OCI-M2 (cell line): ENCODE measurements at regions not wholly inside any gene's neighbourhood (a gene's known extent, or its start where the extent isn't known, plus 50 kb on each side); places are given as distances from the start of the nearest gene placed in this dataset.

Experiments
- DNase-seq: peaks from one replicate; lab custom pipeline; 2025; ENCODE audit not compliant: unreplicated experiment; lab: John Stamatoyannopoulos, UW

DNA sequence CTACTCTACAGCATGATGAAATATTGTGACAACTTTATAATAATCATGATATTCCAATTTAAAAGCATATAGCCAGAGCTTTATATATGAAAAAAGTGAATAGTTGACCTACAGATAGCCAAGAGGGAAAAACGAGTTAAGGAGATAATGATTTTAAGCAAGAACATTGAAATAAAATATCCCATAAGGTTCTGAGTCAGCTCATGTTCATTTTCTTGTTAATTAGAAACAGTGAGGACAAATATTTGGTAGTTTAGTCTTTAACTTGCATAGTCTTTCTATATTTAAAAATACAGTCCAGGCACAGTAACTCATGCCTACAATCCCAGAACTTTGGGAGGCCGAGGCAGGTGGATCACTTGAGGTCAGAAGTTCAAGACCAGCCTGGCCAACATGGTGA is 55.8 kb upstream of the CDH6 start:
- no peak for DNase-seq

DNA sequence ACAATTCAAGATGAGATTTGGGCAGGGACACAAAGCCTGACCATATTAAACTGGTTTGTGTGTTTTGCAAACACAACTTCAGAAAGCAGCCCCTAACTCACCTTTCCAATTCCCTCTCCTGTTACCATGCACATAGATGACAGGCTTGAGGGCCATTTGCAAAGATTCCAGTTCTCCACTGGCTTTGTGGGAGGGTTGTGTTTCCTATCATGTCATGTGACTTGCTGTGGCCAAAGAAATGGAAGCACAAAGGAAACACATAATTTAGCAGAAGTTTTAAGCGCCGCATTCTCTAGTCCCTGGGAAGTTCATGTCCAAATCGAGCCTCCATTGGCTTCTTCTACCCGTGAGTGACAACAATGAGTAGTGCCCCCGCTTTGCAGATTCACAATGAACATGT is 57.9 kb upstream of the CDH6 start:
- DNase-seq, result no peak

DNA sequence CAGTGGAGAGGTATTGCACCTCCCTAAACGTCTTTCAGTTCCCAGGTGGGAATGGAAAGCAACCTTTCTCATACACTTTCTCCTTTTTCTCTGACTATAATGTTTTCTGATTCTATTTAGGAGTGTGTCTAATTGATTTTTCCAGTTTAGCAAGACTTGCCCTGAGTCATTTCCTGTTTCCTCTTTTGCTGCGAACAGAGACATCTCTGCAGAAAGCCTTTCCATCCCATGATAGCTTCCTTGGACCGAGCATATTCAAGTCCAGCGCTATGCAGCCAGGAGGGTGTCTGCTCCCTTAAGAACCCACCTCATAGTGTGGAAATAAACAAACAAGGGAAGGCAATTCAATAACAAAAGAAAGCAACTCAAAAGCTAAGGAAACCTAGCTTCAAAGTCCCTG is 60.0 kb upstream of the CDH6 start:
- no peak for DNase-seq

DNA sequence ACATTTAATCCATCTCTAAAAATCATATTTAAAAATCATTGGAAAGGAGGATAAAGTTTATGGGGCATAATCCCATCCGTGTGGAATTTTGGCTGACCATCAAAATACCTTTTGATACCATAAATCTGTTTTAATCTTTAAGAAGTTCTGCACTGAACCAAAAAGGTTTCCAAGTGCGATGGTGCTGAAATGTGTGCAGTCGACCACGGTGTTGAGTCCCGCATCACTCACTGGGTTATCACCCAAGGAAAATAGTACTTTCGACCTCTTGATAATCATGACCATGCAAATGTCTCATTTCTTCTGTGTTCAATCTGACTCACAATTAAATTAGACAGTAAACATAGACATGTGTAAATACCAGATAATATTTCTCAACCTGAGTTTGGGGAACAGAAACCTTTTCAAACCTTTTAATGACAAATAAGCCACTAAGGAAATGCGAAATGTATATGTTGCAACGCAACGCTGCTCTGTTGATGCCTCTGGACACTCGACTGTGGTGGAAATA is 62.0 kb upstream of the CDH6 start:
- DNase-seq, result no peak

GRCh38 chr5:31130676-31131075 is 62.8 kb upstream of the CDH6 start:
- DNase-seq, result no peak

DNA sequence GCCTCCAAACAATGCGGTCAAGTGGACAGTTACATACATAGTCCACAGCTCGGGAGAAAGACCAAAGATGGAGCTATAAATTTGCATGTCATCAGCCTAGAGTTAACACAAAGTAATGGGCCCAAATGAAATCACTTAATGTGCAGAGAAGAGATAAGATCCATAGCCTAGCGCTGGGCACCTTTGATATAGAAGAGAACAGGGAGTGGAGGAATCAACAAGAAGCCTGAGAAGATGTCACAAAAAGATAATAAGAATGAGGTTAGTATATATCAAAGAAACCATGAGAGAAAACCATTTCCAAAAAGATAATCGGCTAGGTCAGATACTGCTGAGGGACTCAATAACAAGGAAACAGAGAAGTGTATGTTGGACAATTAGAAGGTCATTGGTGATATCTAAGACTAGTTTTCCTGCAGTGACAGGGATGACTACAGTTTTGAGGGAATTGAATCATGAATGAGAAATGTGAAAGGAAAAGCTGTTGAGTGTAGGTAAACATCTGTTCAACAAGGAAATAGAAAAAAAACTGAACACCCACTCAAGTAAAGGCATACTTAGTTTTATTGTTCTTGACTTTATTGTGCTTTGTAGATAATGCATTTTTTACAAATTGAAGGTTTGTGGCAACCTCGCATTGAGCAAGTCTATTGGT is 68.7 kb upstream of the CDH6 start:
- DNase-seq, result no peak

GRCh38 chr5:31124026-31124425 is 69.5 kb upstream of the CDH6 start:
- no peak for DNase-seq

GRCh38 chr5:31122998-31123951 is 70.2 kb upstream of the CDH6 start:
- no peak for DNase-seq

DNA sequence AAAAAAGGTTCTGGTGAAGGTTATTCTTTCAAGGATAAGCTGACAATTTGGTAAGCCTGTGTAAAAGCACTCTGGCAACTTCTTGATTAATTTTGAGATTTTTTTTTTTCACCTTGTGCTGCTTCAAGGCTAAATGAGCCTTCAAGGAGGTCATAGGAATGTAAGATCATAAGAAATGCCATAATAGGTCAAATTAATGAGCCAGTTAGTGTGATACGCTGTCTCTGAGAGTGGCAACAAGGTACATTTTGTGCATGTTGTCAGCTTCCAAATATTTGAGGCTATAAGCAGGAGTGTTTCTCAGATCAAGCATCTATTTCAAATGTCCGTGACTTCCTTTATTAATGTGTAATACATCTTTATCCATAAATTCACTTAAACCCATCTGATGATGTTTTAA is 72.3 kb upstream of the CDH6 start:
- no peak for DNase-seq

DNA sequence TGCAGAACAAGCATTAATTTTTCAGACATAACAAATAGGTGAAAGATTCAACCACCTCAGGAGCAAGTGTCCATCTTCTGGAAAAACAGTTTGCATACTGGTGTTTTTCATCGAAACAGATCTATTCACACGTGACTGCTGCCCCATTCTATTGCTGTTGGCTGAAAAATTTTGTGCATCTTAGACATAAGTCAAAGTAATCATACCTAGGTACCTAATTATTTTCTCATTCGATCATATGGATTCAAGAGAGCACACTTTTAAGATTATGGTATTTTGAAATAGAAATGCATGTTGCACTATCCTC is 72.9 kb upstream of the CDH6 start:
- no peak for DNase-seq

DNA sequence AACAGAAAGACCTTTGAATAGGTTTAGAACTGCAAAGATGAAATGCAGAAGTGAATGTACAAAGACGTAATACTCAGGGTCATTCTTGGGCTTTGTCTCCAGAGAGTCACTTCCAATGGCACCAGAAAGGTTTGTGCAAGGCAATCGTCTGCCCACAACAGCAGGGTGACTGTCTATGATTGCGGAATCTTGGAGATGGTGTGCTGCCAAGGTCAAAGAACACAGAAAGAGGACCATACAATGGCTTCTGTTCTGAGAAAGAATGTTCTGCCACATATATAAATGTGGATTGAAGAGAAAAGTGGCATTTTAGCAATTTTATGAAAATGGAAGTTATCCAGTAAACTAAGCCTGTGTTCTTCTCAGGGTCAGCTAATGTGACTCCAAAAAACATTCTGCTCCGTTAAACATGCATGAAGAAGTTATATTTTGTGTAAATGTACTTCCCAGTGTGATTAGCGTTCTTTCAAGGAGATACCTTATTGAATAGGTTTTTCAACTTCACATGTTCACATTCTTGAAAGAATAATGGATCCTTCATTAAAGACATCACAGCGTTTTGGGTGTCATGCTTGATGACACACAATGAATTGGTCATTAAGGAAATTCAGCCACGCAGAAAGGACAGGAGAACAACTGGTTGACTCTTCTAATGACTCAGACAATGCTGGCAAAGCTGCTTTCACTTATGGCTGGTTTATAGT is 73.4 kb upstream of the CDH6 start:
- no peak for DNase-seq

DNA sequence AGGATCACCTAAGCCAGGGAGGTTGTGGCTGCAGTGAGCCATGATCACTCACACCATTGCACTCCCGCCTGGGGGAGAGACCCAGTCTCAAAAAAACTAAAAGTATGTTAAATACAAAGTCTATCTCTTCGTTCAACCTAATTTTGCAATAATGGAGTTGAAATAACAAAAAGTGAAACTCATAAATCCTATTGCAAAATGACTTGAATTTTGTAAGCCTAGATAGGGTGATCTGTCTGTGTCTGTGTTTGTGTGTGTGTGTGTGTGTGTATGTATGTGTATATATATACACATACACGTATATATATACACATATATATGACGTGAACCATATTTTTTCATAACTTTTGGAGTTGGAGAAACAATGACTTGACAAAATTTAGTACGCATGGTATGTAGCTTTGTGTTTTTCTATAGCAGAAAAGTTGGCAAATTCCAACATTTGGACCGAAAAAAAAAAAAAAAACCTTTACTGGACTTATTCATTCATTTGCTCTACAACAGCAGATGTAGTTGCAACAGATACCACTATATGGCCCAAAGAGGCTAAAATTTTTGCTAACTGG is 76.9 kb upstream of the CDH6 start:
- no peak for DNase-seq

- DNase-seq, result no peak
Observed at GRCh38 chr5:31114817-31115216, 78.7 kb upstream of the CDH6 start.

GRCh38 chr5:31113666-31114350 is 79.7 kb upstream of the CDH6 start:
- DNase-seq, result no peak

DNA sequence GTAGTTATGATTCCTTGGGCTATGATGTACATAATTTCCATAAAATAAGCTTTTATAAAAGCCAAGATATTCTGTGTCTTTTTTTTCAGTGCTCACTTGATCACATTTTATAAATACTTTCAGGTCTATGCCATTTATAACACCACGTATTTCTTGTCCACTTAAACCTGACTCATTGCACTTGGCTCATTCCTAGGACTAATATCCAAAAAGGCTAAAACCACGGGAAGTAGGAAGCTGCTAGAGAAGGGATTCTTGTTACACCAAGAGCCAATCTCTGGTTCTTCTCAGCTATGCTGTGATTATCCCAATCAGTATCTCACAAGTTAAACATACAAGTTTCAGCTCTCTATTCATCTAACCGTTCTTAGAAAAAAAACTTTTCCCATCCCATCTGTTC is 80.4 kb upstream of the CDH6 start:
- no peak for DNase-seq

GRCh38 chr5:31107091-31107518 is 86.4 kb upstream of the CDH6 start:
- DNase-seq, result no peak

GRCh38 chr5:31106691-31107090 is 86.8 kb upstream of the CDH6 start:
- no peak for DNase-seq

DNA sequence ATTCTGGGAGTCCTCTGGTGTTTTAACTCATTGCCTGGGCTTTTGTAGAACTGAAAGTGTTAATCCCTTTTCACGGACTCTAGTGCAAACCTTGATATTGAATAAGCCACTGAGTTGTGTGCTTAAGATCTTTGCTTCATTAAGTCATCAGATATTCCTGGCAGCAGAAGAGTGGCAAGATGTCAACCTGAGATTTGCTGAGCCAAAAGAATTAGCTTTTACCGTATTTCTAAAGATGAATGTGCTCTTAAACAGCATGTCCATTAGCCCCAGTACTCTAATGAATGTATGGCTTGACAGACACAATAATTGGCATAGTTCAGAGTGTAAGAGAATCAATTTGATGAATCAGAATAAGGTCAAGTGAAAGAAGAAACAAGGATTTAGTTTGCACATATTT is 87.2 kb upstream of the CDH6 start:
- no peak for DNase-seq

DNA sequence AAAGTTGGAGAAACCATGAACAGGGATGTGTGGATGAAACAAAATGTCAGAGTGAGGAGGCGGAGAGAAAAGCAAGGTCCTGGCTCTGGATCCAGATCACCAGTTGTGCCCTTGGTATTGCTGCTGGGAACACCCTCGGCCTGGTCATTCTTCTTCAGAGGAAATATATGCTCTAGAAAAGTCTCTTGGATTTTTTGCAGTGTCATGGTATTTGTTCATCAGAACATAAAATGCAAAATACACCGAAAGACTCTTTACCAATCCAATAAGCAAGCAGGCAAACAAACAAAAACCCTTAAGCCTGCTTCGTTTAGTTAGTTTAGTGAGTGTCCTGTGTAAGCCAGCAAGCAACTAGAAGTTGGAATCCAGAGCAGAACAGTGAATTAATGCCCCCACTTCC is 88.7 kb upstream of the CDH6 start:
- DNase-seq, result no peak

GRCh38 chr5:31100781-31101310 is 92.6 kb upstream of the CDH6 start:
- DNase-seq, result no peak
